ENCODE measurements at regions not wholly inside any gene's neighbourhood (a gene's known extent, or its start where the extent isn't known, plus 50 kb on each side); places are given as distances from the start of the nearest gene placed in this dataset.

- no peak for TF ChIP-seq CTCF (conservative IDR thresholded peaks at IDR 0.05)
- no peak overlapping the region for H3K27ac ChIP-seq
Measured at GRCh38 chr17:73924114-73924908, 279.2 kb upstream of the RPL38 start.

- TF ChIP-seq CTCF (conservative IDR thresholded peaks at IDR 0.05) = no peak
- no peak overlapping the region for H3K27ac ChIP-seq
Measured at GRCh38 chr17:73924909-73925186, 278.6 kb upstream of the RPL38 start.

- peak; percentile 53 for TF ChIP-seq CTCF (conservative IDR thresholded peaks at IDR 0.05)
- H3K27ac ChIP-seq = peak overlapping the region; percentile 80
Measured at GRCh38 chr17:73929860-73930430, 273.5 kb upstream of the RPL38 start.

- no peak overlapping the region for H3K27ac ChIP-seq
- TF ChIP-seq CTCF (conservative IDR thresholded peaks at IDR 0.05) = no peak
Measured at GRCh38 chr17:73932216-73932749, 271.2 kb upstream of the RPL38 start.

- H3K27ac ChIP-seq = no peak overlapping the region
- no peak for TF ChIP-seq CTCF (conservative IDR thresholded peaks at IDR 0.05)
Measured at GRCh38 chr17:73933164-73933766, 270.2 kb upstream of the RPL38 start.

GRCh38 chr17:73933871-73934270 lies 269.6 kb upstream of the RPL38 start:
- no peak overlapping the region for H3K27ac ChIP-seq
- no peak for TF ChIP-seq CTCF (conservative IDR thresholded peaks at IDR 0.05)

- no peak for TF ChIP-seq CTCF (conservative IDR thresholded peaks at IDR 0.05)
- H3K27ac ChIP-seq = no peak overlapping the region
Measured at GRCh38 chr17:73934696-73935095, 268.8 kb upstream of the RPL38 start.
